AML-193 (cell line): ENCODE measurements at regions not wholly inside any gene's neighbourhood (a gene's known extent, or its start where the extent isn't known, plus 50 kb on each side); places are given as distances from the start of the nearest gene placed in this dataset.

Experiments
- DNase-seq, 2 experiments: peaks; one replicate each; lab custom pipeline; 2025; lab: John Stamatoyannopoulos, UW

GRCh38 chr6:14436592-14437132, 319.1 kb downstream of the CD83 start:
- DNase-seq, result no peak

GRCh38 chr6:14439419-14439818, 321.8 kb downstream of the CD83 start:
- no peak for DNase-seq

GRCh38 chr6:14440215-14440910, 322.8 kb downstream of the CD83 start:
- no peak for DNase-seq

- DNase-seq, result no peak
Observed at GRCh38 chr6:14440940-14441781, 323.6 kb downstream of the CD83 start.

- no peak for DNase-seq
Observed at GRCh38 chr6:14442242-14442641, 324.7 kb downstream of the CD83 start.

GRCh38 chr6:14443629-14444268, 326.2 kb downstream of the CD83 start:
- DNase-seq, result no peak

GRCh38 chr6:14444295-14444972, 326.9 kb downstream of the CD83 start:
- DNase-seq, result no peak

GRCh38 chr6:14447240-14447639, 329.7 kb downstream of the CD83 start:
- no peak for DNase-seq

GRCh38 chr6:14448246-14448645, 330.7 kb downstream of the CD83 start:
- no peak for DNase-seq

GRCh38 chr6:14450133-14450504, 332.5 kb downstream of the CD83 start:
- DNase-seq, result no peak

- DNase-seq, result peak in 1 of 2 experiments; percentile 17
Observed at GRCh38 chr6:14450578-14450977, 333.0 kb downstream of the CD83 start.

GRCh38 chr6:14451594-14452374, 334.2 kb downstream of the CD83 start:
- DNase-seq, result no peak

- peak; percentile 99 for DNase-seq
Observed at GRCh38 chr6:14452567-14453527, 335.3 kb downstream of the CD83 start.

GRCh38 chr6:14453712-14454472, 336.3 kb downstream of the CD83 start:
- DNase-seq, result no peak

GRCh38 chr6:14454473-14454775, 336.9 kb downstream of the CD83 start:
- DNase-seq, result no peak

- no peak for DNase-seq
Observed at GRCh38 chr6:14455427-14455826, 337.9 kb downstream of the CD83 start.

- no peak for DNase-seq
Observed at GRCh38 chr6:14455876-14456648, 338.5 kb downstream of the CD83 start.

GRCh38 chr6:14456941-14457340, 339.4 kb downstream of the CD83 start:
- DNase-seq, result no peak
